ENCODE measurements at regions not wholly inside any gene's neighbourhood (a gene's known extent, or its start where the extent isn't known, plus 50 kb on each side); places are given as distances from the start of the nearest gene placed in this dataset.
A peak's percentile ranks its signal among the peaks of the same experiment; 100 is the strongest.
"Not testable (repeated sequence)": the region's sequence is repeated elsewhere in the genome, so short reads cannot be mapped to it uniquely, and the experiment has no call there.

- WGBS (ENCODE audit: insufficient coverage) = 3% methylated on average over 25 of the region's 29 CpGs
- peak in 1 of 4 experiments; percentile 20 for ATAC-seq (replicated peaks in 1 of 4)
- Histone ChIP-seq H3K27me3 (replicated peaks in 1 of 2; ENCODE audit: control insufficient read depth in 2 of 2, extremely low read depth in 1 of 2, insufficient read depth in 2 of 2, low read length in 1 of 2) (peaks cover 6 to 13% of the 10 kb centered on the region in 2 experiments), H3K27ac (ENCODE audit: low read length) (no peak overlapping the region), H3K9me3 (no peaks in the 10 kb centered on the region), H3K4me1 (ENCODE audit: control insufficient read depth in 1 of 2, extremely low read depth in 1 of 2, insufficient read depth in 2 of 2, low read length in 2 of 2) (no peaks in the 10 kb centered on the region), H3K36me3 (ENCODE audit: control insufficient read depth in 2 of 2, extremely low read depth in 1 of 2, insufficient read depth in 1 of 2, low read length in 1 of 2) (no peaks in the 10 kb centered on the region), H3K4me3 (ENCODE audit: control insufficient read depth in 1 of 2, extremely low read depth in 1 of 2, low read length in 1 of 2) (no peak overlapping the region)
- Mint-ChIP-seq H3K9me3 (no peaks in the 10 kb centered on the region), H3K4me3 (peak overlapping the region in 1 of 3 donors; percentile 0), H3K4me1 (peaks cover 0 to 2% (median 1%) of the 10 kb centered on the region in 3 donors), H3K27me3 (peaks cover 22 to 44% of the 10 kb centered on the region in 2 donors), H3K27ac (no peak overlapping the region), H3K36me3 (no peaks in the 10 kb centered on the region)
- CTCF ChIA-PET = interaction anchor here in 1 of 2 donors (0.7 kb wide), 1 partner anchor 709 kb away, joined by 4 read pairs; no protein-coding TSS in a partner anchor
- no peak for DNase-seq
- POLR2A ChIA-PET = no interaction called here
These were observed 212.4 kb upstream of the TTC29 start for GRCh38 chr4:147157860-147158701.

- Histone ChIP-seq H3K27ac (ENCODE audit: low read length) (no peak overlapping the region), H3K4me3 (ENCODE audit: control insufficient read depth in 1 of 2, extremely low read depth in 1 of 2, low read length in 1 of 2) (no peak overlapping the region), H3K36me3 (ENCODE audit: control insufficient read depth in 2 of 2, extremely low read depth in 1 of 2, insufficient read depth in 1 of 2, low read length in 1 of 2) (no peaks in the 10 kb centered on the region), H3K4me1 (ENCODE audit: control insufficient read depth in 1 of 2, extremely low read depth in 1 of 2, insufficient read depth in 2 of 2, low read length in 2 of 2) (no peaks in the 10 kb centered on the region), H3K27me3 (replicated peaks in 1 of 2; ENCODE audit: control insufficient read depth in 2 of 2, extremely low read depth in 1 of 2, insufficient read depth in 2 of 2, low read length in 1 of 2) (peaks cover 6 to 13% of the 10 kb centered on the region in 2 experiments), H3K9me3 (no peaks in the 10 kb centered on the region)
- WGBS (ENCODE audit: insufficient coverage) = 0% methylated on average over 1 of the region's 3 CpGs
- ChIA-PET POLR2A (no interaction called here), CTCF (interaction anchor here (0.7 to 1.8 kb wide), 6 partner anchors 10 to 706 kb away, joined by 3 to 18 read pairs (median 6); no protein-coding TSS in a partner anchor)
- H3K4me3 Mint-ChIP-seq = no peak overlapping the region
- ATAC-seq (replicated peaks in 1 of 4) (no peak), DNase-seq (peak in 1 of 35 experiments; percentile 18)
- no peaks in the 10 kb centered on the region for H3K36me3 Mint-ChIP-seq
- H3K4me1 Mint-ChIP-seq = peaks cover 0 to 2% (median 1%) of the 10 kb centered on the region in 3 donors
- H3K27ac Mint-ChIP-seq = no peak overlapping the region
- peaks cover 18 to 38% of the 10 kb centered on the region in 2 donors for H3K27me3 Mint-ChIP-seq
- H3K9me3 Mint-ChIP-seq = no peaks in the 10 kb centered on the region
These were observed 215.3 kb upstream of the TTC29 start for GRCh38 chr4:147160908-147161513.

GRCh38 chr4:147163311-147163710, 217.6 kb upstream of the TTC29 start:
- POLR2A ChIA-PET = no interaction called here
- Mint-ChIP-seq H3K27ac (no peak overlapping the region), H3K9me3 (no peaks in the 10 kb centered on the region), H3K4me1 (peaks cover 0 to 2% (median 0%) of the 10 kb centered on the region in 3 donors), H3K4me3 (no peak overlapping the region), H3K27me3 (peaks cover 12 to 24% of the 10 kb centered on the region in 2 donors), H3K36me3 (no peaks in the 10 kb centered on the region)
- H3K9me3 ChIP-seq = no peaks in the 10 kb centered on the region
- H3K4me3 ChIP-seq (ENCODE audit: control insufficient read depth in 1 of 2, extremely low read depth in 1 of 2, low read length in 1 of 2) = no peak overlapping the region
- H3K27ac ChIP-seq (ENCODE audit: low read length) = no peak overlapping the region
- H3K27me3 ChIP-seq (replicated peaks in 1 of 2; ENCODE audit: control insufficient read depth in 2 of 2, extremely low read depth in 1 of 2, insufficient read depth in 2 of 2, low read length in 1 of 2) = peaks cover 2 to 8% of the 10 kb centered on the region in 2 experiments
- no peak for DNase-seq
- no peaks in the 10 kb centered on the region for H3K4me1 ChIP-seq (ENCODE audit: control insufficient read depth in 1 of 2, extremely low read depth in 1 of 2, insufficient read depth in 2 of 2, low read length in 2 of 2)
- CTCF ChIA-PET = no interaction called here
- no peaks in the 10 kb centered on the region for H3K36me3 ChIP-seq (ENCODE audit: control insufficient read depth in 2 of 2, extremely low read depth in 1 of 2, insufficient read depth in 1 of 2, low read length in 1 of 2)
- no peak for ATAC-seq (replicated peaks in 1 of 4)

GRCh38 chr4:147168200-147168599, 222.5 kb upstream of the TTC29 start:
- H3K9me3 Mint-ChIP-seq; POLR2A ChIA-PET; CTCF ChIA-PET; H3K4me1 Mint-ChIP-seq; H3K27me3 ChIP-seq (replicated peaks in 1 of 2; ENCODE audit: control insufficient read depth in 2 of 2, extremely low read depth in 1 of 2, insufficient read depth in 2 of 2, low read length in 1 of 2); H3K4me3 Mint-ChIP-seq; DNase-seq; H3K9me3 ChIP-seq; H3K27me3 Mint-ChIP-seq; H3K36me3 Mint-ChIP-seq; ATAC-seq (replicated peaks in 1 of 4); H3K36me3 ChIP-seq (ENCODE audit: control insufficient read depth in 2 of 2, extremely low read depth in 1 of 2, insufficient read depth in 1 of 2, low read length in 1 of 2); H3K4me3 ChIP-seq (ENCODE audit: control insufficient read depth in 1 of 2, extremely low read depth in 1 of 2, low read length in 1 of 2); H3K27ac Mint-ChIP-seq; H3K27ac ChIP-seq (ENCODE audit: low read length); H3K4me1 ChIP-seq (ENCODE audit: control insufficient read depth in 1 of 2, extremely low read depth in 1 of 2, insufficient read depth in 2 of 2, low read length in 2 of 2): not testable (repeated sequence)

GRCh38 chr4:147173322-147173721, 227.7 kb upstream of the TTC29 start:
- ChIA-PET CTCF (no interaction called here), POLR2A (no interaction called here)
- Mint-ChIP-seq H3K4me1 (no peaks in the 10 kb centered on the region), H3K27me3 (peaks cover 3 to 8% of the 10 kb centered on the region in 2 donors), H3K27ac (no peak overlapping the region), H3K9me3 (no peaks in the 10 kb centered on the region), H3K36me3 (no peaks in the 10 kb centered on the region), H3K4me3 (no peak overlapping the region)
- no CpG with 5 or more reads among the region's 1 CpG for WGBS (ENCODE audit: insufficient coverage)
- Histone ChIP-seq H3K27ac (ENCODE audit: low read length) (no peak overlapping the region), H3K36me3 (ENCODE audit: control insufficient read depth in 2 of 2, extremely low read depth in 1 of 2, insufficient read depth in 1 of 2, low read length in 1 of 2) (no peaks in the 10 kb centered on the region), H3K9me3 (no peaks in the 10 kb centered on the region), H3K4me1 (ENCODE audit: control insufficient read depth in 1 of 2, extremely low read depth in 1 of 2, insufficient read depth in 2 of 2, low read length in 2 of 2) (no peaks in the 10 kb centered on the region), H3K27me3 (replicated peaks in 1 of 2; ENCODE audit: control insufficient read depth in 2 of 2, extremely low read depth in 1 of 2, insufficient read depth in 2 of 2, low read length in 1 of 2) (no peaks in the 10 kb centered on the region), H3K4me3 (ENCODE audit: control insufficient read depth in 1 of 2, extremely low read depth in 1 of 2, low read length in 1 of 2) (no peak overlapping the region)
- no peak for ATAC-seq (replicated peaks in 1 of 4)
- DNase-seq = no peak

GRCh38 chr4:147173797-147174432, 228.3 kb upstream of the TTC29 start:
- Mint-ChIP-seq H3K36me3 (no peaks in the 10 kb centered on the region), H3K9me3 (no peaks in the 10 kb centered on the region), H3K27ac (no peak overlapping the region), H3K4me1 (no peaks in the 10 kb centered on the region), H3K4me3 (no peak overlapping the region), H3K27me3 (peaks cover 3 to 8% of the 10 kb centered on the region in 2 donors)
- POLR2A ChIA-PET = no interaction called here
- ATAC-seq (replicated peaks in 1 of 4) (no peak), DNase-seq (no peak)
- H3K4me1 ChIP-seq (ENCODE audit: control insufficient read depth in 1 of 2, extremely low read depth in 1 of 2, insufficient read depth in 2 of 2, low read length in 2 of 2) = no peaks in the 10 kb centered on the region
- H3K9me3 ChIP-seq = no peaks in the 10 kb centered on the region
- 100% methylated on average over 1 of the region's 7 CpGs for WGBS (ENCODE audit: insufficient coverage)
- H3K36me3 ChIP-seq (ENCODE audit: control insufficient read depth in 2 of 2, extremely low read depth in 1 of 2, insufficient read depth in 1 of 2, low read length in 1 of 2) = no peaks in the 10 kb centered on the region
- CTCF ChIA-PET = no interaction called here
- H3K27me3 ChIP-seq (replicated peaks in 1 of 2; ENCODE audit: control insufficient read depth in 2 of 2, extremely low read depth in 1 of 2, insufficient read depth in 2 of 2, low read length in 1 of 2) = no peaks in the 10 kb centered on the region
- no peak overlapping the region for H3K4me3 ChIP-seq (ENCODE audit: control insufficient read depth in 1 of 2, extremely low read depth in 1 of 2, low read length in 1 of 2)
- no peak overlapping the region for H3K27ac ChIP-seq (ENCODE audit: low read length)
